Neuron (in vitro differentiated cells): ENCODE measurements at regions not wholly inside any gene's neighbourhood (a gene's known extent, or its start where the extent isn't known, plus 50 kb on each side); places are given as distances from the start of the nearest gene placed in this dataset.

Experiments used
- H2AFZ ChIP-seq: one replicate; pipeline ENCODE4 v1.6.1; 2013; ENCODE audit warnings: low read depth, mild to moderate bottlenecking, inconsistent platforms, low read length, moderate library complexity
- H3K27me3 ChIP-seq: one replicate; pipeline ENCODE4 v1.6.1; 2013; ENCODE audit warnings: low read length; ENCODE audit not compliant: insufficient read depth
- H3K36me3 ChIP-seq: one replicate; pipeline ENCODE4 v1.6.1; 2013; ENCODE audit warnings: low read length; ENCODE audit not compliant: insufficient read depth
- H3K4me1 ChIP-seq: one replicate; pipeline ENCODE4 v1.6.1; 2013; ENCODE audit warnings: low read length; ENCODE audit not compliant: insufficient read depth
- H3K4me3 ChIP-seq: 2 replicates; pipeline ENCODE4 v1.5.1; 2013; ENCODE audit warnings: mild to moderate bottlenecking, low read length, moderate library complexity
- H3K9me3 ChIP-seq: one replicate; pipeline ENCODE4 v1.6.1; 2013; ENCODE audit warnings: low read length

- Histone ChIP-seq H3K4me1 (peaks cover 9% of the 10 kb centered on the region), H2AFZ (no peak overlapping the region), H3K9me3 (no peaks in the 10 kb centered on the region), H3K36me3 (peaks cover 13% of the 10 kb centered on the region), H3K4me3 (no peak overlapping the region), H3K27me3 (no peaks in the 10 kb centered on the region)
Observed at GRCh38 chr14:71665157-71665556, 267.1 kb upstream of the RGS6 start.

- peaks cover 13% of the 10 kb centered on the region for H3K36me3 ChIP-seq
- H3K4me3 ChIP-seq: no peak overlapping the region
- H2AFZ ChIP-seq: no peak overlapping the region
- H3K9me3 ChIP-seq: no peaks in the 10 kb centered on the region
- peaks cover 9% of the 10 kb centered on the region for H3K4me1 ChIP-seq
- no peaks in the 10 kb centered on the region for H3K27me3 ChIP-seq
Observed at GRCh38 chr14:71665781-71666180, 266.4 kb upstream of the RGS6 start.

GRCh38 chr14:71666571-71667145 lies 265.6 kb upstream of the RGS6 start:
- H3K4me1 ChIP-seq: peaks cover 9% of the 10 kb centered on the region
- no peak overlapping the region for H3K4me3 ChIP-seq
- H2AFZ ChIP-seq: no peak overlapping the region
- H3K9me3 ChIP-seq: no peaks in the 10 kb centered on the region
- no peaks in the 10 kb centered on the region for H3K27me3 ChIP-seq
- peaks cover 7% of the 10 kb centered on the region for H3K36me3 ChIP-seq

- H3K9me3 ChIP-seq: no peaks in the 10 kb centered on the region
- H3K27me3 ChIP-seq: no peaks in the 10 kb centered on the region
- peaks cover 12% of the 10 kb centered on the region for H3K36me3 ChIP-seq
- no peak overlapping the region for H3K4me3 ChIP-seq
- H2AFZ ChIP-seq: no peak overlapping the region
- peaks cover 9% of the 10 kb centered on the region for H3K4me1 ChIP-seq
Observed at GRCh38 chr14:71668186-71668912, 263.9 kb upstream of the RGS6 start.

- no peaks in the 10 kb centered on the region for H3K27me3 ChIP-seq
- H3K36me3 ChIP-seq: peaks cover 21% of the 10 kb centered on the region
- H2AFZ ChIP-seq: no peak overlapping the region
- peaks cover 2% of the 10 kb centered on the region for H3K9me3 ChIP-seq
- H3K4me1 ChIP-seq: no peaks in the 10 kb centered on the region
- H3K4me3 ChIP-seq: no peak overlapping the region
Observed at GRCh38 chr14:71672596-71672995, 259.6 kb upstream of the RGS6 start.

- peaks cover 21% of the 10 kb centered on the region for H3K36me3 ChIP-seq
- no peaks in the 10 kb centered on the region for H3K27me3 ChIP-seq
- H3K4me1 ChIP-seq: no peaks in the 10 kb centered on the region
- H3K9me3 ChIP-seq: peaks cover 2% of the 10 kb centered on the region
- no peak overlapping the region for H2AFZ ChIP-seq
- no peak overlapping the region for H3K4me3 ChIP-seq
Observed at GRCh38 chr14:71675126-71675899, 256.9 kb upstream of the RGS6 start.

- Histone ChIP-seq H3K27me3 (no peaks in the 10 kb centered on the region), H3K36me3 (peaks cover 21% of the 10 kb centered on the region), H3K4me1 (peaks cover under 1% of the 10 kb centered on the region), H3K4me3 (no peak overlapping the region), H2AFZ (no peak overlapping the region), H3K9me3 (peaks cover 2% of the 10 kb centered on the region)
Observed at GRCh38 chr14:71675900-71676287, 256.3 kb upstream of the RGS6 start.

- Histone ChIP-seq H3K36me3 (peaks cover 8% of the 10 kb centered on the region), H3K4me3 (no peak overlapping the region)
Observed at GRCh38 chr14:71680736-71681387, 251.4 kb upstream of the RGS6 start.

GRCh38 chr14:71682337-71682736 lies 249.9 kb upstream of the RGS6 start:
- H3K9me3 ChIP-seq: no peaks in the 10 kb centered on the region
- no peak overlapping the region for H2AFZ ChIP-seq
- H3K27me3 ChIP-seq: no peaks in the 10 kb centered on the region
- peaks cover 11% of the 10 kb centered on the region for H3K36me3 ChIP-seq
- H3K4me3 ChIP-seq: no peak overlapping the region
- peaks cover 3% of the 10 kb centered on the region for H3K4me1 ChIP-seq

More at GRCh38 chr14:71680736-71681387, 251.4 kb upstream of the RGS6 start:
- H3K9me3 ChIP-seq: no peaks in the 10 kb centered on the region
- H3K27me3 ChIP-seq: no peaks in the 10 kb centered on the region
- no peak overlapping the region for H2AFZ ChIP-seq
- H3K4me1 ChIP-seq: peaks cover 3% of the 10 kb centered on the region

- H2AFZ ChIP-seq: no peak overlapping the region
- H3K4me1 ChIP-seq: peaks cover 3% of the 10 kb centered on the region
- H3K4me3 ChIP-seq: no peak overlapping the region
- H3K36me3 ChIP-seq: peaks cover 11% of the 10 kb centered on the region
- no peaks in the 10 kb centered on the region for H3K9me3 ChIP-seq
- no peaks in the 10 kb centered on the region for H3K27me3 ChIP-seq
Observed at GRCh38 chr14:71684323-71684722, 247.9 kb upstream of the RGS6 start.

GRCh38 chr14:71686677-71687076 lies 245.6 kb upstream of the RGS6 start:
- peaks cover 9% of the 10 kb centered on the region for H3K36me3 ChIP-seq
- H3K4me3 ChIP-seq: no peak overlapping the region
- H3K27me3 ChIP-seq: no peaks in the 10 kb centered on the region
- H3K4me1 ChIP-seq: no peaks in the 10 kb centered on the region
- peaks cover 2% of the 10 kb centered on the region for H3K9me3 ChIP-seq
- no peak overlapping the region for H2AFZ ChIP-seq

- Histone ChIP-seq H3K4me3 (no peak overlapping the region), H3K27me3 (no peaks in the 10 kb centered on the region), H3K36me3 (peaks cover 9% of the 10 kb centered on the region)
Observed at GRCh38 chr14:71687166-71687831, 244.9 kb upstream of the RGS6 start.

More at GRCh38 chr14:71687166-71687831, 244.9 kb upstream of the RGS6 start:
- no peaks in the 10 kb centered on the region for H3K4me1 ChIP-seq
- no peak overlapping the region for H2AFZ ChIP-seq
- H3K9me3 ChIP-seq: peaks cover 2% of the 10 kb centered on the region
